Mesothelial cell of epicardium (in vitro differentiated cells): ENCODE measurements at regions not wholly inside any gene's neighbourhood (a gene's known extent, or its start where the extent isn't known, plus 50 kb on each side); places are given as distances from the start of the nearest gene placed in this dataset.

Source experiments
- DNase-seq, 2 experiments: peaks; one replicate each; pipeline ENCODE4 v3.0.0; 2021; ENCODE audit warnings: low spot score in 2 of 2; ENCODE audit not compliant: unreplicated experiment in 2 of 2
- H3K27ac Mint-ChIP-seq: 2 replicates; pipeline ENCODE4 v1.8.0; 2021; ENCODE audit warnings: mixed read lengths
- H3K27me3 Mint-ChIP-seq: 2 replicates; pipeline ENCODE4 v1.8.0; 2021; ENCODE audit warnings: low read depth, mixed read lengths
- H3K36me3 Mint-ChIP-seq: 2 replicates; pipeline ENCODE4 v1.8.0; 2021; ENCODE audit warnings: mixed read lengths
- H3K4me1 Mint-ChIP-seq: 2 replicates; pipeline ENCODE4 v1.8.0; 2021; ENCODE audit warnings: mixed read lengths
- H3K4me3 Mint-ChIP-seq: 2 replicates; pipeline ENCODE4 v1.8.0; 2021; ENCODE audit warnings: mild to moderate bottlenecking, moderate library complexity, mixed read lengths
- H3K9me3 Mint-ChIP-seq: 2 replicates; pipeline ENCODE4 v1.8.0; 2021; ENCODE audit warnings: mixed read lengths
- CTCF ChIP-seq: fragments of 200-600 bp; sonication (generic); IDR thresholded peaks from one replicate; pipeline ENCODE4 v1.5.0; 2021; ENCODE audit warnings: antibody characterized with exemption; ENCODE audit not compliant: unreplicated experiment

GRCh38 chr16:22753451-22753850 lies 60.5 kb upstream of the HS3ST2 start:
- TF ChIP-seq CTCF = no peak
- Mint-ChIP-seq H3K9me3 (peaks cover 8% of the 10 kb centered on the region), H3K4me3 (no peak overlapping the region), H3K27ac (no peak overlapping the region), H3K4me1 (no peaks in the 10 kb centered on the region), H3K27me3 (peaks cover 42% of the 10 kb centered on the region), H3K36me3 (no peaks in the 10 kb centered on the region)
- DNase-seq = no peak

- no peaks in the 10 kb centered on the region for H3K4me1 Mint-ChIP-seq
- no peak overlapping the region for H3K4me3 Mint-ChIP-seq
- H3K36me3 Mint-ChIP-seq = no peaks in the 10 kb centered on the region
- no peak for TF ChIP-seq CTCF
- DNase-seq = no peak
- no peaks in the 10 kb centered on the region for H3K9me3 Mint-ChIP-seq
- peaks cover 44% of the 10 kb centered on the region for H3K27me3 Mint-ChIP-seq
- H3K27ac Mint-ChIP-seq = no peak overlapping the region
Measured at GRCh38 chr16:22754577-22754976, 59.4 kb upstream of the HS3ST2 start.

DNA sequence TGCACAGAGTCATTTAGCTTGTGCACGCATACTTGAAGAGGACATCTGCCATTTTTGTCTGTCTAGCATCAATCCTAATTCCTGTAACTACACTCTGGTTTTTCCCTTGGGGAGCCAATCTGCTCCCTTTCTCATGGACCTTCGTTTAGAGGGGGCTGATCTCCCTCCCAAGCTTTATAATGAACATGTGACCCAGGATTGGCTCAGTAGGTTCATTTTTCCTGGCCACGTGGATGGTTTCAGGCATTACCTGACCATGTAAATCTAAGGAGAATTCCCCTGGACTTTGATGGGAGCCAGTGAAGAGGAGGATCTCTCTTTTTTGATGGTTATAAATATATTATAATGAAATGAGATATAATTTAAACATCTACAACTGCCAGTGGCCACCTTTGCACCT lies 56.8 kb upstream of the HS3ST2 start:
- H3K27ac Mint-ChIP-seq = no peak overlapping the region
- TF ChIP-seq CTCF = no peak
- H3K4me3 Mint-ChIP-seq = no peak overlapping the region
- peaks cover 43% of the 10 kb centered on the region for H3K27me3 Mint-ChIP-seq
- H3K9me3 Mint-ChIP-seq = no peaks in the 10 kb centered on the region
- H3K36me3 Mint-ChIP-seq = no peaks in the 10 kb centered on the region
- H3K4me1 Mint-ChIP-seq = no peaks in the 10 kb centered on the region
- DNase-seq = no peak

GRCh38 chr16:22762486-22762885 lies 51.5 kb upstream of the HS3ST2 start:
- no peak for DNase-seq
- no peak overlapping the region for H3K4me3 Mint-ChIP-seq
- H3K36me3 Mint-ChIP-seq = no peaks in the 10 kb centered on the region
- no peaks in the 10 kb centered on the region for H3K9me3 Mint-ChIP-seq
- H3K27me3 Mint-ChIP-seq = peaks cover 10% of the 10 kb centered on the region
- no peak for TF ChIP-seq CTCF
- peaks cover 23% of the 10 kb centered on the region for H3K4me1 Mint-ChIP-seq
- no peak overlapping the region for H3K27ac Mint-ChIP-seq

DNA sequence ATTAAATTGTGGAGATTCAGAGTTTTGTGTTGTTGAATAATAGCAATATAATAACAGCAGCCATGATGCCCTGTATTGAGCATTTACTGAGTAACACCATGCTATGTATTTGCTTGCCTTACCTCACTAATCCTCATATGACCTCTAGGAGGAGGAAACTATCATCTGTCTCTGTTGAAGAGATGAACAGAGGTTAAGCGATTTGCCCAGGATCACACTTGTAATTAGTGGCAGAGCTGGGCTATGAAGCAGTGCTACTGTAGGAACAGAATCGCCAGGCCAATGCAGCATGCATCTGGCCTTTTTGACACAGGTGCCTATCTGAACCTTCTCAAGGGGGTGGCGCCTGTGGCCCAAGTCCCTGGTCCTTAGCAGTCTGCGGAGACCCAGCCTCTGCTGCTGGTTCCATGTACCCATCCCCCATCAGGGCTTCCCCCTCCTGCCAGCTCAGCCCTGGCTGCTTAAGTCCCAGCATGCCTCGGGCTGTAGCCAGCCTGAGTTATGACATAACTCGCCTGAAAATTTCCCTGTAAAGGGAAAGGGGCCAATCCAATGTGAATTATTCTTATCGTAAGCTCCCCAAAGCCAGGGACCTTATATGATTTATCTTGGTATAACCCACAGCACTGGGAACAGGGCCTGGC lies 50.4 kb upstream of the HS3ST2 start:
- peaks cover 23% of the 10 kb centered on the region for H3K4me1 Mint-ChIP-seq
- no peak for DNase-seq
- H3K27ac Mint-ChIP-seq = peak overlapping the region; percentile 68
- TF ChIP-seq CTCF = no peak
- no peaks in the 10 kb centered on the region for H3K9me3 Mint-ChIP-seq
- H3K36me3 Mint-ChIP-seq = no peaks in the 10 kb centered on the region
- H3K27me3 Mint-ChIP-seq = peaks cover under 1% of the 10 kb centered on the region
- no peak overlapping the region for H3K4me3 Mint-ChIP-seq
